ENCODE measurements at regions not wholly inside any gene's neighbourhood (a gene's known extent, or its start where the extent isn't known, plus 50 kb on each side); places are given as distances from the start of the nearest gene placed in this dataset.

DNA sequence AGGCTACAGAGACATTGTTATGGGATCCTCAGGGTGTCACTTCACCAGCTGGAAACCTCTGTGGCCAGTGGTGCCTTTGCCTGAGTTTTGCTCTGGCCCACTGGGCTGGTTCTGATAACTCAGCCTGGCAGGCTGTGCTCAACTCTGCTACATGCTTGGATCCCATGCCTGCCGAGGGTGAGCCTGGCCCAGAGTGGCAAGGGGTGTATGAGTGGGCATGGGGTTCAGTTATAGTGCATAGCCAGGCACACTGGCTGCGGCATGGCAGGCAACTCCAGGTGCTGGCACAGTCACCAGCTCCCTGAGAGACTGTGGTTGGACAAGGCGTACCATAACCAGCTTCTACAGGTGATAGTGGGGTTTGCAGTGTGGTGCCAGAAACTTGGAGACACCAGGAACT is 107.0 kb upstream of the PCDH15 start:
- Histone ChIP-seq H3K27ac (ENCODE audit: low read depth in 1 of 2, low read length in 1 of 2) (no peak overlapping the region), H3K9me3 (ENCODE audit: control insufficient read depth in 4 of 4, insufficient read depth in 3 of 4, low read length in 3 of 4) (peaks cover 0 to 7% (median 2%) of the 10 kb centered on the region in 4 donors), H3K4me3 (no peak overlapping the region), H3K9ac (ENCODE audit: insufficient read depth in 1 of 2, low read length in 2 of 2) (no peak overlapping the region), H3K27me3 (ENCODE audit: control insufficient read depth in 3 of 3, insufficient read depth in 3 of 3, low read length in 2 of 3) (no peaks in the 10 kb centered on the region), H3K36me3 (ENCODE audit: control insufficient read depth in 4 of 4, insufficient read depth in 4 of 4, low read length in 4 of 4) (no peaks in the 10 kb centered on the region), H3K4me1 (ENCODE audit: control insufficient read depth in 5 of 5, insufficient read depth in 5 of 5, low read length in 5 of 5) (peaks cover 0 to 4% (median 0%) of the 10 kb centered on the region in 5 donors)
- ATAC-seq (ENCODE audit: insufficient read depth, low FRiP score) (no peak), DNase-seq (no peak)
- 88 to 93% methylated on average over 3 of the region's 3 CpGs for WGBS, 2 donors
- TF ChIP-seq, protein P1, sequence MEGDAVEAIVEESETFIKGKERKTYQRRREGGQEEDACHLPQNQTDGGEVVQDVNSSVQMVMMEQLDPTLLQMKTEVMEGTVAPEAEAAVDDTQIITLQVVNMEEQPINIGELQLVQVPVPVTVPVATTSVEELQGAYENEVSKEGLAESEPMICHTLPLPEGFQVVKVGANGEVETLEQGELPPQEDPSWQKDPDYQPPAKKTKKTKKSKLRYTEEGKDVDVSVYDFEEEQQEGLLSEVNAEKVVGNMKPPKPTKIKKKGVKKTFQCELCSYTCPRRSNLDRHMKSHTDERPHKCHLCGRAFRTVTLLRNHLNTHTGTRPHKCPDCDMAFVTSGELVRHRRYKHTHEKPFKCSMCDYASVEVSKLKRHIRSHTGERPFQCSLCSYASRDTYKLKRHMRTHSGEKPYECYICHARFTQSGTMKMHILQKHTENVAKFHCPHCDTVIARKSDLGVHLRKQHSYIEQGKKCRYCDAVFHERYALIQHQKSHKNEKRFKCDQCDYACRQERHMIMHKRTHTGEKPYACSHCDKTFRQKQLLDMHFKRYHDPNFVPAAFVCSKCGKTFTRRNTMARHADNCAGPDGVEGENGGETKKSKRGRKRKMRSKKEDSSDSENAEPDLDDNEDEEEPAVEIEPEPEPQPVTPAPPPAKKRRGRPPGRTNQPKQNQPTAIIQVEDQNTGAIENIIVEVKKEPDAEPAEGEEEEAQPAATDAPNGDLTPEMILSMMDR (IDR thresholded peaks at IDR 0.05; ENCODE audit: control extremely low read depth, extremely low read depth): no peak

- Histone ChIP-seq H3K36me3 (ENCODE audit: control insufficient read depth in 4 of 4, insufficient read depth in 4 of 4, low read length in 4 of 4) (no peaks in the 10 kb centered on the region), H3K4me3 (no peak overlapping the region), H3K4me1 (ENCODE audit: control insufficient read depth in 5 of 5, insufficient read depth in 5 of 5, low read length in 5 of 5) (peaks cover 0 to 4% (median 0%) of the 10 kb centered on the region in 5 donors), H3K9ac (ENCODE audit: insufficient read depth in 1 of 2, low read length in 2 of 2) (no peak overlapping the region), H3K27ac (ENCODE audit: low read depth in 1 of 2, low read length in 1 of 2) (no peak overlapping the region), H3K27me3 (ENCODE audit: control insufficient read depth in 3 of 3, insufficient read depth in 3 of 3, low read length in 2 of 3) (no peaks in the 10 kb centered on the region), H3K9me3 (ENCODE audit: control insufficient read depth in 4 of 4, insufficient read depth in 3 of 4, low read length in 3 of 4) (peaks cover 0 to 7% (median 0%) of the 10 kb centered on the region in 4 donors)
- no peak for ATAC-seq (ENCODE audit: insufficient read depth, low FRiP score)
- TF ChIP-seq, protein P1 (IDR thresholded peaks at IDR 0.05; ENCODE audit: control extremely low read depth, extremely low read depth): no peak
- DNase-seq: no peak
Measured at GRCh38 chr10:54906940-54907339, 105.9 kb upstream of the PCDH15 start.

DNA sequence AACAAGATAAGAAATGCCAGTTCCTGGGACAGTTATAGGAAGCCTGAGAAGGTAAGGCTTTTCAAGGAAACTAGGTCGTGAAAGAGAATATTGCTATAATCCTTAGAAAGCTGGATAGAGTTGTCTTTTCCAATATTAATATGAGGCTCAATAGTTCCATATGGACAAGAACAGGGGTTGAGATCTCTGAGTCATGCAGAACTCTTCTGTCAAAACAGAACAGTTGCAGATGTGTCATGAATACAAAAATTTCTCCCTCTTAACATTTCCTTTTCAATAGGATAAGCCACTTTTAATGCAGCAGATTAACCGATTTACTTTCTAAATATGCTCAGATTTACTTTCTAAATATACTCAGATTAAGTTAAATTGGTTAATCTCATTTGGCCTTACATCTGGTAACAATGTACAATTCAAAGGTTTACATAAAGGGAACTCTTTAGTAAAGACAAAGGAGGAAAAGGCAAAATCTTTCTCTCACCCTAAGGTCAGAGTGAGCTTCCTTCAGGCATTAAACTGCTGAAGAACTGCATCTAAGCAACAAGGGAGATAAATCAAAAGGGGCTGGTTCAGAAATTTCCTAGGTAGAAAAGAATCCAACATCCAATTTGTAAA is 104.7 kb upstream of the PCDH15 start:
- TF ChIP-seq, protein P1 (IDR thresholded peaks at IDR 0.05; ENCODE audit: control extremely low read depth, extremely low read depth): no peak
- peaks cover 0 to 4% (median 0%) of the 10 kb centered on the region in 5 donors for H3K4me1 ChIP-seq (ENCODE audit: control insufficient read depth in 5 of 5, insufficient read depth in 5 of 5, low read length in 5 of 5)
- no peaks in the 10 kb centered on the region for H3K36me3 ChIP-seq (ENCODE audit: control insufficient read depth in 4 of 4, insufficient read depth in 4 of 4, low read length in 4 of 4)
- peaks cover 0 to 7% (median 0%) of the 10 kb centered on the region in 4 donors for H3K9me3 ChIP-seq (ENCODE audit: control insufficient read depth in 4 of 4, insufficient read depth in 3 of 4, low read length in 3 of 4)
- H3K9ac ChIP-seq (ENCODE audit: insufficient read depth in 1 of 2, low read length in 2 of 2): no peak overlapping the region
- H3K4me3 ChIP-seq: no peak overlapping the region
- peak in 2 of 3 donors; percentile 37 to 52 for DNase-seq
- WGBS, 2 donors: 74 to 76% methylated on average over 2 of the region's 2 CpGs
- no peak for ATAC-seq (ENCODE audit: insufficient read depth, low FRiP score)
- H3K27ac ChIP-seq (ENCODE audit: low read depth in 1 of 2, low read length in 1 of 2): no peak overlapping the region
- H3K27me3 ChIP-seq (ENCODE audit: control insufficient read depth in 3 of 3, insufficient read depth in 3 of 3, low read length in 2 of 3): no peaks in the 10 kb centered on the region

GRCh38 chr10:54904833-54905232 is 103.8 kb upstream of the PCDH15 start:
- ATAC-seq (ENCODE audit: insufficient read depth, low FRiP score) (no peak), DNase-seq (no peak)
- Histone ChIP-seq H3K36me3 (ENCODE audit: control insufficient read depth in 4 of 4, insufficient read depth in 4 of 4, low read length in 4 of 4) (no peaks in the 10 kb centered on the region), H3K27me3 (ENCODE audit: control insufficient read depth in 3 of 3, insufficient read depth in 3 of 3, low read length in 2 of 3) (no peaks in the 10 kb centered on the region), H3K4me3 (no peak overlapping the region), H3K9me3 (ENCODE audit: control insufficient read depth in 4 of 4, insufficient read depth in 3 of 4, low read length in 3 of 4) (peaks cover 0 to 6% (median 0%) of the 10 kb centered on the region in 4 donors), H3K27ac (ENCODE audit: low read depth in 1 of 2, low read length in 1 of 2) (no peak overlapping the region), H3K4me1 (ENCODE audit: control insufficient read depth in 5 of 5, insufficient read depth in 5 of 5, low read length in 5 of 5) (peaks cover 0 to 9% (median 0%) of the 10 kb centered on the region in 5 donors), H3K9ac (ENCODE audit: insufficient read depth in 1 of 2, low read length in 2 of 2) (no peak overlapping the region)
- 70 to 82% methylated on average over 1 of the region's 1 CpG for WGBS, 2 donors
- TF ChIP-seq, protein P1 (IDR thresholded peaks at IDR 0.05; ENCODE audit: control extremely low read depth, extremely low read depth): no peak

Measured in lung (tissue), 11 donors.